Endodermal cell (in vitro differentiated cells): ENCODE measurements at regions not wholly inside any gene's neighbourhood (a gene's known extent, or its start where the extent isn't known, plus 50 kb on each side); places are given as distances from the start of the nearest gene placed in this dataset.

Experiments used
- DNase-seq: peaks from one replicate; pipeline ENCODE4 v3.0.0-alpha.2; 2017
- H3K27ac ChIP-seq: 2 replicates; pipeline ENCODE4 v1.5.1; 2013; ENCODE audit warnings: mild to moderate bottlenecking, low read depth, low read length, moderate library complexity
- H3K27me3 ChIP-seq: 2 replicates; pipeline ENCODE4 v1.6.1; 2013; ENCODE audit warnings: mild to moderate bottlenecking, low read length, moderate library complexity; ENCODE audit not compliant: insufficient read depth, control insufficient read depth, poor library complexity, severe bottlenecking
- H3K36me3 ChIP-seq: 2 replicates; pipeline ENCODE4 v1.7.0; 2013; ENCODE audit warnings: mild to moderate bottlenecking, low read length, moderate library complexity; ENCODE audit not compliant: control insufficient read depth, insufficient read depth
- H3K4me1 ChIP-seq: one replicate; pipeline ENCODE4 v1.7.0; 2013; ENCODE audit warnings: low read length; ENCODE audit not compliant: control insufficient read depth, insufficient read depth
- H3K4me3 ChIP-seq: 2 replicates; pipeline ENCODE4 v1.5.1; 2013; ENCODE audit warnings: mild to moderate bottlenecking, low read length, moderate library complexity
- H3K9ac ChIP-seq: 2 replicates; pipeline ENCODE4 v1.6.1; 2013; ENCODE audit warnings: mild to moderate bottlenecking, low read length, moderate library complexity; ENCODE audit not compliant: poor library complexity, severe bottlenecking; ENCODE audit errors: extremely low read depth
- H3K9me3 ChIP-seq: 2 replicates; pipeline ENCODE4 v1.6.1; 2013; ENCODE audit warnings: mild to moderate bottlenecking, low read length, moderate library complexity; ENCODE audit not compliant: control insufficient read depth
- H3K27ac Mint-ChIP-seq: 2 replicates; pipeline ENCODE4 v1.8.0; 2020; ENCODE audit warnings: mixed read lengths
- H3K27me3 Mint-ChIP-seq: 2 replicates; pipeline ENCODE4 v1.8.0; 2021; ENCODE audit warnings: mild to moderate bottlenecking, mixed read lengths; ENCODE audit not compliant: insufficient read depth
- H3K36me3 Mint-ChIP-seq: 2 replicates; pipeline ENCODE4 v1.8.0; 2020; ENCODE audit warnings: low read depth, mixed read lengths
- H3K4me1 Mint-ChIP-seq: 2 replicates; pipeline ENCODE4 v1.8.0; 2020; ENCODE audit warnings: mixed read lengths
- H3K4me3 Mint-ChIP-seq: 2 replicates; pipeline ENCODE4 v1.8.0; 2020; ENCODE audit warnings: mild to moderate bottlenecking, moderate library complexity, mixed read lengths
- H3K9me3 Mint-ChIP-seq: 2 replicates; pipeline ENCODE4 v1.8.0; 2020; ENCODE audit warnings: mild to moderate bottlenecking, mixed read lengths
- whole genome bisulfite sequencing, 2 experiments: methylation state at CpG; one replicate each; pipeline versions ENCODE4 v1.1.5 to v1.1.7; 2013; ENCODE audit warnings: missing lambda C conversion rate in 2 of 2, mixed read lengths in 1 of 2; ENCODE audit not compliant: insufficient coverage in 1 of 2, insufficient read length in 1 of 2; 5-methylcytosine and 5-hydroxymethylcytosine counted together
- TF ChIP-seq, protein P1 (sequence below): fragments of 200-600 bp; sonication (generic); conservative IDR thresholded peaks from 2 replicates; pipeline ENCODE4 v1.5.0; 2021; ENCODE audit warnings: antibody characterized with exemption, mild to moderate bottlenecking

DNA sequence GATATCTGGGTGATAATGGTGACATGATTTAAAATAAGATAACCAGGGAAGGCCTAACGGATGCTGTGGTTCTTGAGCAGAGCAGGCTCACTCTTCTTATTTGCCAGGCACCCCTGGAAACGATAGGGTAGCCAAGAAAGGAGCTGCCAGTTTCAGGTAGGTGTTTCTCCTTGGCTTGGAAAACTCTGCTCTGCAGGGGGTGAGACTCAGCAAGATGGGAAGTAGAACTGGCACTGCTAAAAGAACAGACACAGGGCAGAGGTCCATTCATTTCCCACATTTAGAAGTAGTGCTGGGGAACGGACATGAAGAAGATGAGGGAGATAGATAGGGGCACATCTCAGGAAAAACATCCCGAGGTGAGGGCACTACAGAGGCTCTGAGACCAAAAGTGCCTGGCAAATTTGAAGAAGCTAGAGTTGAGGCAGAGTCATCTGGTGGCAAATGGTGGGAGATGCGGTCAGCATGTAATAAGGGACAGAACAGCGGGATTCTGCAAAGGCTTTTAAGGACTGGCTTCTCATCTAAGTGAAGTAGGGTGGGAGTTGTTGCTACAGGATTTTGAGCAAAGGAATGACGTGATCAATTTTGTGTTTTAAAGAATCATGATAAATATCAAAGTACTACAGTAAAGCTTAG, 323.4 kb upstream of the PLSCR5 start:
- Mint-ChIP-seq H3K4me1 (no peaks in the 10 kb centered on the region), H3K4me3 (no peak overlapping the region), H3K9me3 (no peaks in the 10 kb centered on the region), H3K36me3 (no peaks in the 10 kb centered on the region), H3K27ac (no peak overlapping the region), H3K27me3 (no peaks in the 10 kb centered on the region)
- no peak overlapping the region for H3K4me3 ChIP-seq
- no peaks in the 10 kb centered on the region for H3K4me1 ChIP-seq
- no peak overlapping the region for H3K27ac ChIP-seq
- TF ChIP-seq, protein P1, sequence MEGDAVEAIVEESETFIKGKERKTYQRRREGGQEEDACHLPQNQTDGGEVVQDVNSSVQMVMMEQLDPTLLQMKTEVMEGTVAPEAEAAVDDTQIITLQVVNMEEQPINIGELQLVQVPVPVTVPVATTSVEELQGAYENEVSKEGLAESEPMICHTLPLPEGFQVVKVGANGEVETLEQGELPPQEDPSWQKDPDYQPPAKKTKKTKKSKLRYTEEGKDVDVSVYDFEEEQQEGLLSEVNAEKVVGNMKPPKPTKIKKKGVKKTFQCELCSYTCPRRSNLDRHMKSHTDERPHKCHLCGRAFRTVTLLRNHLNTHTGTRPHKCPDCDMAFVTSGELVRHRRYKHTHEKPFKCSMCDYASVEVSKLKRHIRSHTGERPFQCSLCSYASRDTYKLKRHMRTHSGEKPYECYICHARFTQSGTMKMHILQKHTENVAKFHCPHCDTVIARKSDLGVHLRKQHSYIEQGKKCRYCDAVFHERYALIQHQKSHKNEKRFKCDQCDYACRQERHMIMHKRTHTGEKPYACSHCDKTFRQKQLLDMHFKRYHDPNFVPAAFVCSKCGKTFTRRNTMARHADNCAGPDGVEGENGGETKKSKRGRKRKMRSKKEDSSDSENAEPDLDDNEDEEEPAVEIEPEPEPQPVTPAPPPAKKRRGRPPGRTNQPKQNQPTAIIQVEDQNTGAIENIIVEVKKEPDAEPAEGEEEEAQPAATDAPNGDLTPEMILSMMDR, result peak; percentile 48
- no peaks in the 10 kb centered on the region for H3K36me3 ChIP-seq
- H3K9me3 ChIP-seq, result no peaks in the 10 kb centered on the region
- no peaks in the 10 kb centered on the region for H3K27me3 ChIP-seq
- H3K9ac ChIP-seq, result no peak overlapping the region
- 91 to 100% methylated on average over 3 to 7 of the region's 7 CpGs for WGBS, 2 experiments
- DNase-seq, result peak; percentile 58

DNA sequence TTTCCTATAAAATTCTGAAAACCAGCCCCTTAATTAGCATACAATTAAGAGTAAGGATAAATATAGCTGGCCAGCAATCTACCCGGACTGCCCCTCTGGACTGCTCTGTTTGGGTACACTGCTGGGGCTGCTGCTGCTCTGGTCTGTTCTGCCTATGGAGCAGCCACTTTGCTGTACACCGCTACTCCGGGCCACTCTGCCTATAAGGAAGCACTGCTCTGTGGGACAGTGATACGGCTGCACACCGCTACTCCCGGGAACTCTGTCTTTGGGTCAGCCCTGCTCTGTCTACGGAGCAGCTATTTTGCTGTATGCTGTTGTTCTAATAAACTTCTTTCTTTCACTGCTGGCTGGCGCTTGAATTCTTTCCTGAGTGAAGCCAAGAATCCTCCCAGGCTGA, 316.5 kb upstream of the PLSCR5 start:
- Mint-ChIP-seq H3K9me3 (no peaks in the 10 kb centered on the region), H3K27me3 (no peaks in the 10 kb centered on the region), H3K4me3 (no peak overlapping the region), H3K27ac (no peak overlapping the region), H3K36me3 (no peaks in the 10 kb centered on the region), H3K4me1 (no peaks in the 10 kb centered on the region)
- WGBS, 2 experiments, result 94 to 100% methylated on average over 5 to 8 of the region's 8 CpGs
- no peak overlapping the region for H3K4me3 ChIP-seq
- H3K27ac ChIP-seq, result no peak overlapping the region
- no peak for DNase-seq
- no peaks in the 10 kb centered on the region for H3K4me1 ChIP-seq
- no peaks in the 10 kb centered on the region for H3K9me3 ChIP-seq
- TF ChIP-seq, protein P1, result no peak
- no peaks in the 10 kb centered on the region for H3K36me3 ChIP-seq
- H3K9ac ChIP-seq, result no peak overlapping the region
- H3K27me3 ChIP-seq, result no peaks in the 10 kb centered on the region

DNA sequence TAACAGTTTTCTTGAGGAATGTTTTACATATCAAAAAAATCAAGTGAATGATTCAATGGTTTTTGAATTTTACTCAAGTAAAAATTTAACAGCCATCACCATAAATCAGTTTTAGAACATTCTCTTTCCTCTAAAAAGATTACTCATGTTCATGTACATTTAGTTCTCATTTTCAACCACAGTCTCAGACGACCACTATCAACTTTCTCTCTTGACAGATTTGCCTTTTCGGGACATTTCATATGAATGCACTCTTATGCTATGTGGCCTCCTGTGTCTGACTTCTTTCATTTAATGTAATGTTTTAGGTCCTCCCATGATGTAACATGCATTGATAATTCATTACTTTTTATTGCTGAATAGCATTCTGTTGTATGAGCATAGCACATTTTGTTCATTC, 309.3 kb upstream of the PLSCR5 start:
- DNase-seq, result no peak
- no peaks in the 10 kb centered on the region for H3K36me3 ChIP-seq
- no peak overlapping the region for H3K9ac ChIP-seq
- H3K4me1 ChIP-seq, result no peaks in the 10 kb centered on the region
- no peaks in the 10 kb centered on the region for H3K4me1 Mint-ChIP-seq
- H3K27me3 ChIP-seq, result no peaks in the 10 kb centered on the region
- H3K27ac ChIP-seq, result no peak overlapping the region
- H3K9me3 Mint-ChIP-seq, result no peaks in the 10 kb centered on the region
- H3K27ac Mint-ChIP-seq, result no peak overlapping the region
- 91 to 100% methylated on average over 2 of the region's 2 CpGs for WGBS, 2 experiments
- H3K36me3 Mint-ChIP-seq, result no peaks in the 10 kb centered on the region
- no peaks in the 10 kb centered on the region for H3K27me3 Mint-ChIP-seq
- H3K4me3 ChIP-seq, result no peak overlapping the region
- H3K4me3 Mint-ChIP-seq, result no peak overlapping the region
- TF ChIP-seq, protein P1, result no peak
- no peaks in the 10 kb centered on the region for H3K9me3 ChIP-seq
